ENCODE measurements at regions not wholly inside any gene's neighbourhood (a gene's known extent, or its start where the extent isn't known, plus 50 kb on each side); places are given as distances from the start of the nearest gene placed in this dataset.

- H3K27ac ChIP-seq, result no peak overlapping the region
These were observed 976.5 kb downstream of the RPA4 start for GRCh38 chrX:97860226-97860625.

DNA sequence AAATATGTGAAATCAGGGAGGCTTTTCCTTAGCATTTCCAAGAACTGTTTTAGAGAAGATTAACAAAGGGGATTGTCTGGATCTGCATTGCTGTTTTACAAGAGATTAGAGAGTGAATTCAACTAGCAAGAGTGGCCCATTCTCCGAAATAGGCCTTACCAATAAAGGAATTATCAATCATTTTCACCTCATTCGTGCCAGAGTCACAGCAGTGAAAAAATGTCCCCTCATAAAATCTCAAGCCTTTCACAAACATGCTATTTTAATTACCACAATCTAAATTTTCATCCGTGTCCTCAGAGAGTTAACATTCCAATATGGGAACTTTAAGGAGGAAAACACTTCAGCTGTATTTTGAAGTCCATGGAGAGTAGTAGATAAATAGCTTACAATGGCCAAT lies 979.6 kb downstream of the RPA4 start:
- H3K36me3 ChIP-seq, result no peaks in the 10 kb centered on the region
- H3K9me3 ChIP-seq, result no peaks in the 10 kb centered on the region
- H3K4me1 ChIP-seq, result no peaks in the 10 kb centered on the region
- TF ChIP-seq POLR2AphosphoS5 (IDR thresholded peaks at IDR 0.05) (no peak), POLR2A (IDR thresholded peaks at IDR 0.05) (no peak), EP300 (IDR thresholded peaks at IDR 0.05) (no peak)
- TF ChIP-seq, protein P1, sequence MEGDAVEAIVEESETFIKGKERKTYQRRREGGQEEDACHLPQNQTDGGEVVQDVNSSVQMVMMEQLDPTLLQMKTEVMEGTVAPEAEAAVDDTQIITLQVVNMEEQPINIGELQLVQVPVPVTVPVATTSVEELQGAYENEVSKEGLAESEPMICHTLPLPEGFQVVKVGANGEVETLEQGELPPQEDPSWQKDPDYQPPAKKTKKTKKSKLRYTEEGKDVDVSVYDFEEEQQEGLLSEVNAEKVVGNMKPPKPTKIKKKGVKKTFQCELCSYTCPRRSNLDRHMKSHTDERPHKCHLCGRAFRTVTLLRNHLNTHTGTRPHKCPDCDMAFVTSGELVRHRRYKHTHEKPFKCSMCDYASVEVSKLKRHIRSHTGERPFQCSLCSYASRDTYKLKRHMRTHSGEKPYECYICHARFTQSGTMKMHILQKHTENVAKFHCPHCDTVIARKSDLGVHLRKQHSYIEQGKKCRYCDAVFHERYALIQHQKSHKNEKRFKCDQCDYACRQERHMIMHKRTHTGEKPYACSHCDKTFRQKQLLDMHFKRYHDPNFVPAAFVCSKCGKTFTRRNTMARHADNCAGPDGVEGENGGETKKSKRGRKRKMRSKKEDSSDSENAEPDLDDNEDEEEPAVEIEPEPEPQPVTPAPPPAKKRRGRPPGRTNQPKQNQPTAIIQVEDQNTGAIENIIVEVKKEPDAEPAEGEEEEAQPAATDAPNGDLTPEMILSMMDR (IDR thresholded peaks at IDR 0.05), result no peak
- H3K4me3 ChIP-seq, result no peak overlapping the region
- WGBS, result 66% methylated on average over 3 of the region's 3 CpGs
- no peaks in the 10 kb centered on the region for H3K27me3 ChIP-seq
- DNase-seq (ENCODE audit: low spot score in 2 of 2), result no peak
- H3K27ac ChIP-seq, result no peak overlapping the region

More at GRCh38 chrX:97860226-97860625, 976.5 kb downstream of the RPA4 start:
- no peak for DNase-seq (ENCODE audit: low spot score in 2 of 2)
- no peaks in the 10 kb centered on the region for H3K9me3 ChIP-seq
- H3K36me3 ChIP-seq, result no peaks in the 10 kb centered on the region
- H3K4me1 ChIP-seq, result no peaks in the 10 kb centered on the region
- H3K27me3 ChIP-seq, result no peaks in the 10 kb centered on the region
- TF ChIP-seq EP300 (IDR thresholded peaks at IDR 0.05), result no peak
- no peak for TF ChIP-seq POLR2AphosphoS5 (IDR thresholded peaks at IDR 0.05)
- no peak for TF ChIP-seq POLR2A (IDR thresholded peaks at IDR 0.05)
- TF ChIP-seq, protein P1 (IDR thresholded peaks at IDR 0.05), result no peak
- WGBS, result 82% methylated on average over 1 of the region's 1 CpG
- no peak overlapping the region for H3K4me3 ChIP-seq

DNA sequence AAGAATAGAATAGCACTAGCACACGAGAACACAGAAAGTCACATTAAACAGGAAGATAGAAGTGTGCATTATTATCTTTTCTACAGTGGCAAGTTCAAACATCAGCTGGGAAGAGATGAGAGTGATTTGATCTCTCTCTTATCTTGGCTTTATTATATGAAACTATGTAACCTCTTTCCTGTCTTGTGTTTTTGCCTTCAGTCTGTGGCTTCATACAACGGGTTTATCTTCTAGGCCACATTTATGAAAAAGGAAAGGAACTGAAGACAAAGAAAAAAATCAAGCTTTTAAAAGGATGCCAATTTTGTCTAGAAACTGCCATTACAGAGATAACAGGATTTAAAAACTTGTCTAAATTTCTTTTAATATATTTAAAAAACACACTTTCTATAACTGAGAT lies 983.6 kb downstream of the RPA4 start:
- Histone ChIP-seq H3K9me3 (no peaks in the 10 kb centered on the region), H3K27me3 (no peaks in the 10 kb centered on the region), H3K4me3 (no peak overlapping the region), H3K36me3 (no peaks in the 10 kb centered on the region), H3K27ac (no peak overlapping the region), H3K4me1 (no peaks in the 10 kb centered on the region)
- no peak for DNase-seq (ENCODE audit: low spot score in 2 of 2)
- TF ChIP-seq EP300 (IDR thresholded peaks at IDR 0.05) (no peak), POLR2AphosphoS5 (IDR thresholded peaks at IDR 0.05) (no peak), POLR2A (IDR thresholded peaks at IDR 0.05) (no peak)
- TF ChIP-seq, protein P1 (IDR thresholded peaks at IDR 0.05), result no peak
- 55% methylated on average over 2 of the region's 2 CpGs for WGBS

- WGBS, result 71% methylated on average over 2 of the region's 2 CpGs
- no peak for DNase-seq (ENCODE audit: low spot score in 2 of 2)
- Histone ChIP-seq H3K27me3 (no peaks in the 10 kb centered on the region), H3K9me3 (no peaks in the 10 kb centered on the region), H3K27ac (no peak overlapping the region), H3K36me3 (no peaks in the 10 kb centered on the region), H3K4me1 (no peaks in the 10 kb centered on the region), H3K4me3 (no peak overlapping the region)
- no peak for TF ChIP-seq POLR2A (IDR thresholded peaks at IDR 0.05)
- TF ChIP-seq POLR2AphosphoS5 (IDR thresholded peaks at IDR 0.05), result no peak
- no peak for TF ChIP-seq EP300 (IDR thresholded peaks at IDR 0.05)
- TF ChIP-seq, protein P1 (IDR thresholded peaks at IDR 0.05), result no peak
These were observed 993.1 kb downstream of the RPA4 start for GRCh38 chrX:97876697-97877407.

DNA sequence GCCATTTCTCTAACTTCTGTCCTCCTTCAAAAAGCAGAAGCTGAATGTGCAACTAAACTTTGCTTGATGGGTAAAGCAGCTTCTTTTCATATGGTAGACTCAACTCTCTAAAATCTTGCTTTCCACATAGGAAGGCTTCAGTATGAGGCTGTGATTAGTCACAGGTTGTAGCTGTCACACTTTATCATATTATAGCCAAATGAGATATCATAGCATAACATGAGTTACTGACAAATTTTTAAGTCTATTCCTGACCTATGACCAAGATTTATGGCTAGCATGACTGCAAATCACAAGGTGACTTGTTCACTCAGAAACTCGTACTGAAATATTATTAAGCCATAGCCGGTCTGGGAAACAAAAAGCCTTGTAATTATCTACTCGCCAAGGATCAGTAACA lies 998.6 kb downstream of the RPA4 start:
- 55% methylated on average over 3 of the region's 3 CpGs for WGBS
- Histone ChIP-seq H3K4me3 (no peak overlapping the region), H3K27ac (no peak overlapping the region), H3K27me3 (no peaks in the 10 kb centered on the region), H3K9me3 (no peaks in the 10 kb centered on the region), H3K4me1 (no peaks in the 10 kb centered on the region), H3K36me3 (no peaks in the 10 kb centered on the region)
- no peak for DNase-seq (ENCODE audit: low spot score in 2 of 2)
- TF ChIP-seq EP300 (IDR thresholded peaks at IDR 0.05), result no peak
- TF ChIP-seq, protein P1 (IDR thresholded peaks at IDR 0.05), result no peak
- no peak for TF ChIP-seq POLR2A (IDR thresholded peaks at IDR 0.05)
- no peak for TF ChIP-seq POLR2AphosphoS5 (IDR thresholded peaks at IDR 0.05)

Measured in suprapubic skin (tissue), 4 donors.